Endodermal cell (in vitro differentiated cells): ENCODE measurements at regions not wholly inside any gene's neighbourhood (a gene's known extent, or its start where the extent isn't known, plus 50 kb on each side); places are given as distances from the start of the nearest gene placed in this dataset.

ENCODE experiments used
- DNase-seq: peaks from one replicate; pipeline ENCODE4 v3.0.0-alpha.2; 2017
- H3K27ac ChIP-seq: 2 replicates; pipeline ENCODE4 v1.5.1; 2013; ENCODE audit warnings: mild to moderate bottlenecking, low read depth, low read length, moderate library complexity
- H3K27me3 ChIP-seq: 2 replicates; pipeline ENCODE4 v1.6.1; 2013; ENCODE audit warnings: mild to moderate bottlenecking, low read length, moderate library complexity; ENCODE audit not compliant: insufficient read depth, control insufficient read depth, poor library complexity, severe bottlenecking
- H3K36me3 ChIP-seq: 2 replicates; pipeline ENCODE4 v1.7.0; 2013; ENCODE audit warnings: mild to moderate bottlenecking, low read length, moderate library complexity; ENCODE audit not compliant: control insufficient read depth, insufficient read depth
- H3K4me1 ChIP-seq: one replicate; pipeline ENCODE4 v1.7.0; 2013; ENCODE audit warnings: low read length; ENCODE audit not compliant: control insufficient read depth, insufficient read depth
- H3K4me3 ChIP-seq: 2 replicates; pipeline ENCODE4 v1.5.1; 2013; ENCODE audit warnings: mild to moderate bottlenecking, low read length, moderate library complexity
- H3K9ac ChIP-seq: 2 replicates; pipeline ENCODE4 v1.6.1; 2013; ENCODE audit warnings: mild to moderate bottlenecking, low read length, moderate library complexity; ENCODE audit not compliant: poor library complexity, severe bottlenecking; ENCODE audit errors: extremely low read depth
- H3K9me3 ChIP-seq: 2 replicates; pipeline ENCODE4 v1.6.1; 2013; ENCODE audit warnings: mild to moderate bottlenecking, low read length, moderate library complexity; ENCODE audit not compliant: control insufficient read depth
- H3K27ac Mint-ChIP-seq: 2 replicates; pipeline ENCODE4 v1.8.0; 2020; ENCODE audit warnings: mixed read lengths
- H3K27me3 Mint-ChIP-seq: 2 replicates; pipeline ENCODE4 v1.8.0; 2021; ENCODE audit warnings: mild to moderate bottlenecking, mixed read lengths; ENCODE audit not compliant: insufficient read depth
- H3K36me3 Mint-ChIP-seq: 2 replicates; pipeline ENCODE4 v1.8.0; 2020; ENCODE audit warnings: low read depth, mixed read lengths
- H3K4me1 Mint-ChIP-seq: 2 replicates; pipeline ENCODE4 v1.8.0; 2020; ENCODE audit warnings: mixed read lengths
- H3K4me3 Mint-ChIP-seq: 2 replicates; pipeline ENCODE4 v1.8.0; 2020; ENCODE audit warnings: mild to moderate bottlenecking, moderate library complexity, mixed read lengths
- H3K9me3 Mint-ChIP-seq: 2 replicates; pipeline ENCODE4 v1.8.0; 2020; ENCODE audit warnings: mild to moderate bottlenecking, mixed read lengths
- CTCF ChIP-seq: fragments of 200-600 bp; sonication (generic); conservative IDR thresholded peaks from 2 replicates; pipeline ENCODE4 v1.5.0; 2021; ENCODE audit warnings: antibody characterized with exemption, mild to moderate bottlenecking
- WGBS, 2 experiments: methylation state at CpG; one replicate each; pipeline versions ENCODE4 v1.1.5 to v1.1.7; 2013; ENCODE audit warnings: missing lambda C conversion rate in 2 of 2, mixed read lengths in 1 of 2; ENCODE audit not compliant: insufficient coverage in 1 of 2, insufficient read length in 1 of 2; 5-methylcytosine and 5-hydroxymethylcytosine counted together

DNA sequence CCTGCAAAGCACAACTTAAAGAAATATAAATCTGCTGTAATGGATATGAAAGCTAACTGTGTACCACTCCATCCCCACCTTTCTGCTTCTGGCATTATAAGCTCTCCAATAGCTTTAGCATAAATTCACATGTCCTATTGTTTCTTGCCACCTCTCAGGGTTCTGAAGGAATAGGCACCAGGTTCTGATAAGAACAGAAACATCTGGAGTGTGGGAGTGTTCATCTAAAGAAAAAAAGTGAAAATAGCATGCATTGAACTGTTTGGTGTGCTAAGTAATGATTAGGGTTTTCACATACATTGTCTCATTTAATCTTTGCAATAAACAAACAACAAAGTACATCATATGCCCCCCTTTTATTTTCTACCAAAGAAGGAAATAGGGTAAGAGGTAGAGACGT, 72.3 kb downstream of the FAM76B start:
- WGBS, 2 experiments, result no CpG with 5 or more reads among the region's 1 CpG
- Histone ChIP-seq H3K27me3 (no peaks in the 10 kb centered on the region), H3K4me3 (no peak overlapping the region), H3K27ac (no peak overlapping the region), H3K9ac (no peak overlapping the region), H3K9me3 (no peaks in the 10 kb centered on the region), H3K4me1 (no peaks in the 10 kb centered on the region), H3K36me3 (no peaks in the 10 kb centered on the region)
- Mint-ChIP-seq H3K27me3 (no peaks in the 10 kb centered on the region), H3K36me3 (no peaks in the 10 kb centered on the region), H3K9me3 (no peaks in the 10 kb centered on the region), H3K27ac (no peak overlapping the region), H3K4me1 (no peaks in the 10 kb centered on the region), H3K4me3 (no peak overlapping the region)
- no peak for DNase-seq
- no peak for TF ChIP-seq CTCF

DNA sequence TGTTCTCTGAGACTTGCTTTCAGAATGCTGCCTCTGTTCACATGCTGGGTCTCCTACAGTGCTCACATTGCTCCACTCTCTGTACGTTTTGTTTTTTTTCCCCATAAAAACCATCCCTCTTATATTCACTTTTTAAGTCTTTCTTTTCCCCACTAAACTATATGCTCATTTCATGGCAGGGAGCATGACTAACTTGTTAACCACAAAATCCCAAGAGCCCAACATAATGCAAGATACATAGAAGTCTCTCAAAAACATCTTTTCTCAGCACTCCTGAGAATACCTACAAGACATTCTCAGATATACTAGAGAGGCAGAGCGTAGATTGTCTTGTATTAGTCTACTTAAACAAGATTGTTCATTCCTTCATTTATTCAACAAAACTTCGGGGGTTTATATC, 73.3 kb downstream of the FAM76B start:
- H3K27me3 ChIP-seq, result no peaks in the 10 kb centered on the region
- H3K9ac ChIP-seq, result no peak overlapping the region
- Mint-ChIP-seq H3K36me3 (no peaks in the 10 kb centered on the region), H3K9me3 (no peaks in the 10 kb centered on the region), H3K27me3 (no peaks in the 10 kb centered on the region), H3K4me1 (no peaks in the 10 kb centered on the region), H3K4me3 (no peak overlapping the region), H3K27ac (no peak overlapping the region)
- H3K4me3 ChIP-seq, result no peak overlapping the region
- H3K4me1 ChIP-seq, result no peaks in the 10 kb centered on the region
- peak overlapping the region; percentile 73 for H3K27ac ChIP-seq
- WGBS, 2 experiments, result 82 to 91% methylated on average over 2 to 3 of the region's 3 CpGs
- TF ChIP-seq CTCF, result no peak
- no peak for DNase-seq
- no peaks in the 10 kb centered on the region for H3K9me3 ChIP-seq
- no peaks in the 10 kb centered on the region for H3K36me3 ChIP-seq

DNA sequence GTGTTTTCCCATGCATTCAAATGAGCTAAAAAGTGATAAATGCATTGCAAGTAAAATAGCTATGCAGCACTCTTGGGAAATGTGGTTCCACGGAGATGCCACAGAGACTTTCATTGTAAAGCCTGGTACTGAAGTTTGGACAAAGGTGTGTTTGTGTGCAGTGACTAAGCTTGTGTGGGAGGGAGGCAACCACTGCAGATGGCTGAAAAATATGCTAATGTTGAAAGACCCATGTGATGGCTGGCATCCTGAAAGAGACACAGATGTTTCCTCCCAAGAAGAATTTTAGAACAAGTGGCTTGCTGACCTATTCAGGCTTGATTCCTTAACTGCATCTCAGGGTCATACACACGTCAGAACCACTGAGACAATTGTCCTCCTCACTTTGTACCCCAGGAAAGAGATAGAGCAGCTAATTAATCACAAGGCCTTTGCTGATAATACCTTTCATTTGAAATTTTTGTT, 73.8 kb downstream of the FAM76B start:
- H3K4me3 Mint-ChIP-seq, result no peak overlapping the region
- Histone ChIP-seq H3K9ac (no peak overlapping the region), H3K36me3 (no peaks in the 10 kb centered on the region), H3K27ac (peak overlapping the region; percentile 73), H3K4me1 (no peaks in the 10 kb centered on the region), H3K27me3 (no peaks in the 10 kb centered on the region), H3K4me3 (no peak overlapping the region), H3K9me3 (no peaks in the 10 kb centered on the region)
- H3K36me3 Mint-ChIP-seq, result no peaks in the 10 kb centered on the region
- H3K4me1 Mint-ChIP-seq, result no peaks in the 10 kb centered on the region
- 76 to 90% methylated on average over 1 to 2 of the region's 2 CpGs for WGBS, 2 experiments
- no peaks in the 10 kb centered on the region for H3K27me3 Mint-ChIP-seq
- no peak overlapping the region for H3K27ac Mint-ChIP-seq
- no peak for DNase-seq
- TF ChIP-seq CTCF, result no peak
- H3K9me3 Mint-ChIP-seq, result no peaks in the 10 kb centered on the region
